NCI-H82 (cell line): ENCODE measurements at regions not wholly inside any gene's neighbourhood (a gene's known extent, or its start where the extent isn't known, plus 50 kb on each side); places are given as distances from the start of the nearest gene placed in this dataset.

Source experiments
- DNase-seq: peaks from one replicate; lab custom pipeline; 2025; lab: John Stamatoyannopoulos, UW

DNA sequence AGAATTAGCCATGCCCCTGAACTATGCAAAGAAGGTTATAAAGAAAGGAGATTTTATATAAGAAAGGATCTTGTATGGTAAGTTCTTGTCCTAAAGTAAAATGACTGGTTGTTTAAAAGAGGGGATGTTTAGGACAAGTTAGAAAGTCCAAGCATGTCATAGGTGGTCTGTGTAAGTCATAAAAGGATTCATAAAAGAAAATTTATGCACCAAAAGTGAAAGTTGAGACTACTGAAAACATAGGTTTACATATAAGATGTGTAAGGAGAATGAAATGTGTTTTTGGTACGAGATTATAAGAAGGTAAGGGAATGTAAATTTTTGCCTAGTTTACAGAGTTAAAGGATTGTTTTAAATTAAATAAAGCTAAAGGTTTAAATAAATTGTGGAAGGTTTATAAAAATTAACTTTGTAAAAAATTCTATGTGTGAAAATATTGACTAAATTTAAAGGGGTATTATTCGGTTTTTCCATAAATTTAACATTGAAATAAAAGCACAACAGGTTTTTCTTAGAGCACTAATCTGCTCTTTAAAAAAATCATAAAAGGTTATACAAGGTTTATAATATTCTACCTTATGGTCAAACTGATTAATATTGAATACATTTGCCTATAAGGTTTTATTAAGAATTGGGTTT, 93.6 kb upstream of the UST start:
- DNase-seq: peak; percentile 13

DNA sequence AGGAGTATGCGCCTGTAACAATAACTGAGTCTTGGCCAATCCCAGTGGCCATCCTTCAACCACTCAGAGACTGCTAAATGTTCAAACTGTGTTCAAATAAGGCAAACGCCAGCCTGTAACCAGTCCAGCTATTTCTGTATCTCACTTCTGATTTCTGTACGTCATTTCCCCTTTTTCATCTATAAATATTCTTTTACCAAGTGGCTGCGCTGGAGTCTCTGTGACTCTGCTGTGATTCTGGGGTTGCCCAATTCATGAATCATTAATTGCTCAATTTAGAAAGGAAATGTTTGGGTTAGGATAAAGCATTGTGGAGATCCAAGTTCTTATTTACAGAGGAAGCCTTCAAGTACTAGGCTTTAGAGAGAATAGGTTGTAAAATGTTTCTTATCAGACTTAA, 89.8 kb upstream of the UST start:
- DNase-seq: no peak

DNA sequence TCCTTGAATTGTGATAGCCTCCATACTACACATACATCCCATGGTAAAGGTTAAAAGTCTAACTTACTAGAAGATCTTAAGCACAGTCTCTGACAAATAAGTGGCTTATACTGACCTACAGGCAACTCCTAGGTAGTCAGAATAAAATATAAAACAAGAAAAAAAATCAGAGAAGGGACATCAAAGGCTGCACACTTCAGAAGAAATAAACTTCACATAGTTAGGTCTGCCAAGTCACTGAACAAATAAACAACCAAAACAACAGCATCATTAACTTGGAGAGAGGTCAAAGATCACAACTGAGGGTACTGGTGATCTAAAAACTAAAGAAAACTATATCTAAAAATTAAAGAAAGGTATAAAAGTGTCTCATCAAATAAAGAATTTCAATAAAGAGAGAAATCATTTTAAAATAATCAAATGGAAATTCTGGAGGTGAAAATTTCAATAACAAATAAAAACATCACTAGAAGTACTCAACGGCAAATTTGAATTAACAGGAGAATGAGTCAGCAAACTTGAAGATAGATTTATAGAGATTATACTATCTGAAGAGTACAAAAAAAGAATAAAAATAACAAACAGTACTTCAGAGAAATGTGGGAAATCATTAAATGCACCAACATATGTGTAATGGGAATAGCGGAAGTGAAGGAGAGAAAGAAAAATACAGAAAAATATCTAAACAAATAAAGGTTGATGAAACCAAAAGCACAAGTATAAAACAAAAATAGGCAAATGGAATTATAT, 88.0 kb upstream of the UST start:
- DNase-seq: no peak

DNA sequence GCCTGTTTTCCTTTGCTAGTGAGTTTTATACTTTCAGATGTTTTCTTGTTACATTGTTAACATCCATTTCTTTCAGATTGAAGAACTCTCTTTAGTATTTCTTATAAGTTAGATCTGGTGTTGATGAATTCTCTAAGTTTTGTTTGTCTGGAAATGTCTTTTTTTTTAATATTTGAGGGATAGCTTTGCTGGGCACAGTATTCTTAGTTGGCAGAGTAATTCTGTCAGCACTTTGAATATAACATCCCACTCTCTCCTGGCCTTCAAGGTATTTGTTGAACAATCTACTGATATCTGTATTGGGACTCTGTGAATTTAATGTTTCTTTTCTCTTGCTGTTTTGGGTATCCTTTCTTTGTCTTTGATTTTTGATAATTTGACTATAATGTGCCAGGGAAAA, 79.4 kb upstream of the UST start:
- no peak for DNase-seq

DNA sequence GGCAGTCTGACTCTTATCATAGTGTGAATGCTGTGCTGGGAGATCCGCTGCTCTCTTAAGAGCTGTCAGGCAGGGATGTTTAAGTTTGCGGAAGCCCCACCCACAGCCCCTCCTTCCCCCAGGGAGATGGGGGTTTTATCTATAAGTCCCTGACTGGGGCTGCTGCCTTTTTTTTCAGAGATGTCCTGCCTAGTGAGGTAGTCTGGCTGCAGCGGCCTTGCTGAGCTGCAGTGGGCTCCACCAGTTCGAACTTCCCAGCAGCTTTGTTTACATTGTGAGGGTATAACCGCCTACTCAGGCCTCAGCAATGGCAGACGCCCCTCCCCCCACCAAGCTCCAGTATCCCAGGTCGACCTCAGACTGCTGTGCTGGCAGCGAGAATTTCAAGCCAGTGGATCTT, 75.7 kb upstream of the UST start:
- DNase-seq: no peak

DNA sequence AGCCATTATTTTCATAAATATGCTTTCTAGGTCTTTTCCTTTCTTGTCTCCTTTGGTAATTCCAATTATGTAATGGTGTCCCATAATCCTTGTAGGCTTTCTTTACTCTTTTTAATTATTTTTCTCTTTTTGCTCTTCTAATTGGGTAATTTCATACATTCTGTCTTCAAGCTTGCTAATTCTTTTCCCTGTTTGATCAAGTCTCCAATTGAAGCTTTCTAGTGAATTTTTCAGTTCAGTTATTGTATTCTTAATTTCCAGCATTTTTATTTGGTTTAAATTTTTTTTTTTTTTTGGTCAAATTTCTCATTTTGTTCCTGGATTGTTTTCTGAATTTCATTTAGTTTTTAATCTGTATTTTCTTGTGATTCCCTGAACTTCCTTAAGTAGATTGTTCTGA, 74.9 kb upstream of the UST start:
- no peak for DNase-seq

DNA sequence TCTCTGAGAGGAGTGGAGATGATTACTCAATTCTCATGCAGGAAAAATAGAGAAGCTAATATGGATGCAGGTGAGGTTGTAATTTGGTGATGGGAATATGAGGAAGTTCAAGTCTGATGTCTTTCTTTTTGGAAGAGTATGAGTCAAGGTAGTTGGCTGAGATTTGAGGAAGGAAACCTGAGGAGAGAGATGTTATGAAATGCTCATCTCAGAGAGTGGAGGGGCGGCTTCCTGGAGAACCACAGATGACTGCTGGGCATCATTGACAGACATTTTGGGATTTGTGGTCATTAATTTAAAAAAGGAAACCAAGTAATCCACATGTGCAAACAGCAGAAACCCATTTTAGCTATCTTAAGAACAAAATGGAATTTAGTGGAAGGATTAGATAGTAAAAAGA, 72.5 kb upstream of the UST start:
- DNase-seq: no peak

DNA sequence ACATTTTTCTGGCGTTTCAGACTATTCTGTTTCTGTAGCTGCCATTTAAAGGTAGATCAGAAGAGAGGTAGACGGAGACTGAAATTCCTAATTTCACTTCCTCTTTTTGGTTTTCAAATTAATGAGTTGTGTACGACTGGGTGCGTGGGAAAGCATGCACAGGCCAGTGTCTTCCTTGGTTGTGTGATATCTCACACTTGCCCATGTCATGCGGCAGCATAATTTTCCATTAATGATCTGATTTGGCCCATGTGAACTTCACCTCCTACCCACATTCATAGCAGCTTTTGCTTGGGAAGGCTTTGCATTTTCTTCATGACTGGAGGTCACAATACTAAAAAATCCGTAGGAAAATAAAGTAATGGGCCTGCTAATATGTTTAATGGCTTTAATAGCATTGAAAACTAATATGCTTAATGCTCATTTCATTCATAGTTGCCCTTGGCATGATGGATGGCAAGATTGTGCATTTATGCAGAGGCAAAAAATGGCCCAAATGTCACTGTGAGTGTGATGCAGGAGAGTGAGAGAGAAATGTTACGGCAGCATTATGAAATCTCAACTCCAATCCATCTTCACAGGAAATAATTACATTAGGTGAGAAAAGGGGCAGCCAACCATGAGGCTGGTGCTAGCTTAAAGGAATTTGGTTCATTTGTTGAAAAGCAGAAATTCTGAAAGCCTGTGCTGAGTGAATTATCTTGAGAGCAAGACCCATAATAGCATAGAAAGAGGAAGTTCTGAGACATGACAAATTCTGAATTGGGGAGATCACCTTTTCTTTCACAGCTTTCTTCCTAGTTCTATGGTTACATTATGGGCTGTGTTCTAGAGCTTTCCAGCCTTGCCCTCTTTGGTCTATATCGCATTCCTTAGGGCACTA, 69.0 kb upstream of the UST start:
- no peak for DNase-seq

DNA sequence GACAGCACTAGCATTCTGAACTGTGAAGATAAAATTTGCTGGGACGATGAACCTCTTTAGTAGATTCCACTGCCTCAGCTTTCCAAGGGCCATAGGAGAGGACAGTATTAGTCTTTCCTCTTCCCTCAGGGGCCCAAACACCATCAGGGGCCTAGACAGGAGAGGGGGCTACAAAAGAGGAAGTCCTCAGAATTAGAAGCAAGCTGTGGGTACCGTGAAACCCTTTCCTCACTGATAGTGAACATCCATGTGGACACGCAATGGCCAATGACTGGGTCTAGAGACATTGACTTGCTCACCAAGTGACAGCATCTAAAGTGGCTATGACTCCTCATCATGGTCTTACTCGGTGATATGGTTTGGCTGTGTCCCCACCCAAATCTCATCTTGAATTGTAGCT, 68.1 kb upstream of the UST start:
- no peak for DNase-seq

DNA sequence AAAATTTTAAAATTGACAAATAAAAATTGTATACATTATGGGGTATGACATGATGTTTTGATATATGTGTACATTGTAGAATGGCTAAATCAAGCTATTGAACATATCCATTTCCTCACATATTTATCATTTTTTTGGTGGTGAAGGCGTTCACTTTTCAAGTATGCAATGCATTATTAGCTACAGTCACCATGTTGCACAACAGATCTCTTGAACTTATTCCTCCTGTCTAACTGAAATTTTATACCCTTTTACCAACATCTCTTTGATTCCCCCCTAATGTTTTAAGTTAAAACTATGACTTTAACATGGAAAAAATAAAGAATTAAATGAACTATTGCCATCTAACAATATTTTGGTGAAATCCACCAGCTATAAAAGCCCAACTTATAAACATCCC, 65.2 kb upstream of the UST start:
- no peak for DNase-seq

DNA sequence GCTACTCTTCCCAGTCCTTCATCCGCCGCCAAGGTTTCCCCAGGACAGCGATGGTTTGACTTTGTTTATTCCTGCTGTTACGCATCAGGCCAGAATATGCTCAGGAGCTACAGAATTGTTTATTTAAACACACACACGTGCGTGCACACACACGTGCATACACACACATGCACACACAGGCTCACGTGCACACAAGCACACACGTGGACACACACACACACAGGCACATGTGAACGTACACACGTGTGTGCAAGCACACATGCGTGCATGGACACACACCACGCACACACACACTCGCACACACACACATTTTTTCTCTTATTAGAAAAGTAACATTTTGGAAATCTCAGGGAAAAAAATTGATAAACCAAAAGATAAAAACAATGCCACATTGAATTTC, 64.6 kb upstream of the UST start:
- no peak for DNase-seq

DNA sequence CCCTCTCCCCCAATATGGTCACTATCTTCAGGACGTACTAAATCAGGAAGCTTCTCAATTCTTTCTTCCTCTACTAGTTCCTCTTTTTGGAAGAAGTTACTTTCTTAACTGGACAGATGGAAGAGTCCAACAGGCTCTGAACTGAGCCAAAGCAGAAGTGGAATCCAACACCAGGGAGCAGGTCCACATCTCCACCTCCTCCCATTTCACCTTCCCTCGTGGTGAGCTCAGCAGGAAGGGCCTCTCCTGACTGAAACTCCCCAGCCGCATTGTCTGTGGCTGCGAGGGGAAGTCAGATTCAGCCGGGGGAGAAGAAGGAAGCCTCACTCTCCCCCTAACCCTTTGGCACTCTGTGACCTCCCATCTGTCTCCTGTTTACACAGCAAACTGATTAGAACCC, 63.8 kb upstream of the UST start:
- DNase-seq: no peak

DNA sequence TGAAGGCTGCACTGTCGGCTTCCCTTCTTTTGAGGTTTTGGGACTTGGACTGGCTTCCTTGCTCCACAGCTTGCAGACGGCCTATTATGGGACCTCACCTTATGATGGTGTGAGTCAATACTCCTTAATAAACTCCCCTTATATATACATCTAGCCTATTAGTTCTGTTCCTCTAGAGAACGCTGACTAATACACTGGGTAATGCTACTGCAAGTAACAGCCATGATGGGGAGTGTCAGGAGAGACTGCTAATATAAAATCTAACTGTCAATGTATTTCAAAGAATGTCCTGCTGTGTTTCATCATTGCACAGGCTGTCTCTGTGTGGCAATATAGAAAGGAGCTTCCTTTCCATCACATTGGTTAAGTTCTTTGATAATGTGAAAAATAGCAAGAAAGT, 57.7 kb upstream of the UST start:
- no peak for DNase-seq

DNA sequence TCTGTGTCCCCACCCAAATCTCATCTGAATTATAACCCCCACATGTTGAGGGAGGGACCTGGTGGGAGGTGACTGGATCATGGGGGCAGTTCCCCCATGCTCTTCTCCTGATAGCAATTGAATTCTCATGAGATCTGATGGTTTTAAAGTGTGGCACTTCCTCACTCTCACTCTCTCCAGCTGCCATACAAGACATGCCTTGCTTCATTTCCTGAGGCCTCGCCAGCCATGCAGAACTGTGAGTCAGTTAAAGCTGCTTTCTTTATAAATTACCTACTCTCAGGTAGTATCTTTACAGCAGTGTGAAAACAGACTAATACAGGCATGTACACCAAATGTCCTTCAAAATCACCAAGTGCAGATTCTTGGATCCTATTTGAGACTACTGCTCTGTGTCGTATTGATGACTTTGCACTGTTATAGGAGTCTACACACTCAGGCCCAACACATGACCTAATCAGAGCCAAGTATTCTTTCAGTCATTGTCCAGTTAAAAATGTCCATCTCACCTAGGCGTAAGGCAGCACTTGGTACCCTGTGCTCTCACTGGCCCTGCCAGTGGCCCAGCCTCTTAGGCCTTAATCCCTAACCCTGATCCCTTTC, 52.8 kb upstream of the UST start:
- no peak for DNase-seq
